Keratinocyte (primary cell): ENCODE measurements at regions not wholly inside any gene's neighbourhood (a gene's known extent, or its start where the extent isn't known, plus 50 kb on each side); places are given as distances from the start of the nearest gene placed in this dataset.

Source experiments
- DNase-seq: peaks from one replicate; pipeline ENCODE4 v3.0.0-alpha.2; 2011; ENCODE audit warnings: low read depth, missing footprints, low spot score
- FAIRE-seq: peaks from 2 replicates; lab custom pipeline; 2011; peaks lifted over from hg19 to GRCh38; lab: Jason Lieb, UNC
- H2AFZ ChIP-seq: 2 replicates; pipeline ENCODE4 v1.6.0; 2012; ENCODE audit warnings: low read length, control low read depth, inconsistent platforms; ENCODE audit not compliant: control insufficient read depth
- H3K27ac ChIP-seq: 2 replicates; pipeline ENCODE4 v1.5.1; 2011; ENCODE audit warnings: low read length; ENCODE audit not compliant: control insufficient read depth, insufficient read depth
- H3K27me3 ChIP-seq: 3 replicates; pipeline ENCODE4 v1.6.0; 2011; ENCODE audit warnings: low read length; ENCODE audit not compliant: control insufficient read depth, insufficient read depth; ENCODE audit errors: extremely low read depth
- H3K36me3 ChIP-seq, 2 experiments: 2 replicates in 1 of 2; 3 replicates in 1 of 2; pipeline ENCODE4 v1.5.1; 2011; ENCODE audit warnings: low read length in 2 of 2, mild to moderate bottlenecking in 1 of 2; ENCODE audit not compliant: control insufficient read depth in 2 of 2, insufficient read depth in 2 of 2; ENCODE audit errors: extremely low read depth in 1 of 2
- H3K4me1 ChIP-seq: 3 replicates; pipeline ENCODE4 v1.5.1; 2011; ENCODE audit warnings: low read length; ENCODE audit not compliant: control insufficient read depth, insufficient read depth; ENCODE audit errors: extremely low read depth
- H3K4me2 ChIP-seq: 3 replicates; pipeline ENCODE4 v1.6.0; 2011; ENCODE audit warnings: low read depth, low read length; ENCODE audit not compliant: control insufficient read depth, insufficient read depth; ENCODE audit errors: extremely low read depth
- H3K4me3 ChIP-seq, 3 experiments: fragments of 200-600 bp in 1 of 3; sonication (generic) in 1 of 3; 2 replicates in 2 of 3; 3 replicates in 1 of 3; pipeline ENCODE4 v1.5.1; 2011 to 2016; ENCODE audit warnings: low read length in 3 of 3, mild to moderate bottlenecking in 3 of 3, control low read depth in 2 of 3, inconsistent platforms in 1 of 3, low read depth in 1 of 3, mixed read lengths in 1 of 3, mixed run types in 1 of 3, moderate library complexity in 1 of 3; ENCODE audit not compliant: control insufficient read depth in 2 of 3, insufficient read depth in 2 of 3; ENCODE audit errors: extremely low read depth in 1 of 3
- H3K79me2 ChIP-seq: 2 replicates; pipeline ENCODE4 v1.6.0; 2012; ENCODE audit warnings: low read length; ENCODE audit not compliant: control insufficient read depth, insufficient read depth
- H3K9ac ChIP-seq: 3 replicates; pipeline ENCODE4 v1.6.0; 2011; ENCODE audit warnings: low read length; ENCODE audit not compliant: control insufficient read depth, insufficient read depth; ENCODE audit errors: extremely low read depth
- H3K9me1 ChIP-seq: 3 replicates; pipeline ENCODE4 v1.6.0; 2011; ENCODE audit warnings: low read length; ENCODE audit not compliant: control insufficient read depth, insufficient read depth; ENCODE audit errors: extremely low read depth
- H3K9me3 ChIP-seq: 2 replicates; pipeline ENCODE4 v1.5.1; 2012; ENCODE audit warnings: low read depth, low read length; ENCODE audit not compliant: control insufficient read depth
- H4K20me1 ChIP-seq: 3 replicates; pipeline ENCODE4 v1.6.0; 2011; ENCODE audit warnings: low read length; ENCODE audit not compliant: control insufficient read depth, insufficient read depth; ENCODE audit errors: extremely low read depth
- EZH2 ChIP-seq: IDR thresholded peaks from one replicate; pipeline ENCODE4 v1.6.1; 2012; ENCODE audit warnings: inconsistent platforms, mild to moderate bottlenecking, low read length, moderate library complexity
- dilution Hi-C: fragments of 300-500 bp; cut with MboI; formaldehyde crosslinking; loops from one replicate; pipeline ENCODE4 v1.7.0; 2020; ENCODE audit warnings: low sequenced_read_pairs; ENCODE audit not compliant: extremely low pct_ligation_motif_present
- TF ChIP-seq, protein P1 (sequence below), 3 experiments: IDR thresholded peaks in 1 of 3; conservative IDR thresholded peaks in 1 of 3; optimal IDR thresholded peaks in 1 of 3; 2 replicates in 2 of 3; 3 replicates in 1 of 3; pipeline versions ENCODE3 to v1.5.1; 2011; ENCODE audit warnings: low read length in 3 of 3, mild to moderate bottlenecking in 3 of 3, moderate library complexity in 2 of 3, control low read depth in 1 of 3, inconsistent platforms in 1 of 3; ENCODE audit not compliant: insufficient read depth in 2 of 3; ENCODE audit errors: extremely low read depth in 1 of 3

DNA sequence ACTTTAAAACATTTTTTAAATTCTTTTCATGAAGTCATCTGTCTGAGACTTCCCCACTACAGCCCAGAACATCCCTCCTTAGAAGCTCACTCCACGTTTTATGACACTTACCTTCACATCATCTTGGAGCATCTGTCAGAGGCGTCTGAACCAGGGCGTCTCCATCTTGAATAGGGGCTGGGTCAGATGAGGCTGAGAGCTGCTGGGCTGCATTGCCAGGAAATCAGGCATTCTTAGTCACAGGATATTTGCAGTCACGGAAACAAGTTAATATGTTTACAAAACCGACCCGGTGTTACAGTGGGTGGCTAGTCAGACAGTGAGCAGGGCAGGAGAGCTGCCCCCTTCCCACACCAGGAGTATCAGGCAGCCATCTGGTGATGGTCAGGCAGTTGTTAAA lies 456.5 kb downstream of the FBXO15 start:
- Histone ChIP-seq H3K27me3 (no peaks in the 10 kb centered on the region), H3K9me1 (no peaks in the 10 kb centered on the region), H3K27ac (no peak overlapping the region), H3K4me1 (peaks cover 16% of the 10 kb centered on the region), H3K36me3 (no peaks in the 10 kb centered on the region), H3K79me2 (no peaks in the 10 kb centered on the region), H3K4me2 (no peak overlapping the region), H4K20me1 (no peaks in the 10 kb centered on the region), H3K4me3 (no peak overlapping the region), H3K9me3 (no peaks in the 10 kb centered on the region), H3K9ac (no peak overlapping the region), H2AFZ (no peak overlapping the region)
- FAIRE-seq: no peak
- no peak for DNase-seq
- TF ChIP-seq EZH2: no peak
- TF ChIP-seq, protein P1, sequence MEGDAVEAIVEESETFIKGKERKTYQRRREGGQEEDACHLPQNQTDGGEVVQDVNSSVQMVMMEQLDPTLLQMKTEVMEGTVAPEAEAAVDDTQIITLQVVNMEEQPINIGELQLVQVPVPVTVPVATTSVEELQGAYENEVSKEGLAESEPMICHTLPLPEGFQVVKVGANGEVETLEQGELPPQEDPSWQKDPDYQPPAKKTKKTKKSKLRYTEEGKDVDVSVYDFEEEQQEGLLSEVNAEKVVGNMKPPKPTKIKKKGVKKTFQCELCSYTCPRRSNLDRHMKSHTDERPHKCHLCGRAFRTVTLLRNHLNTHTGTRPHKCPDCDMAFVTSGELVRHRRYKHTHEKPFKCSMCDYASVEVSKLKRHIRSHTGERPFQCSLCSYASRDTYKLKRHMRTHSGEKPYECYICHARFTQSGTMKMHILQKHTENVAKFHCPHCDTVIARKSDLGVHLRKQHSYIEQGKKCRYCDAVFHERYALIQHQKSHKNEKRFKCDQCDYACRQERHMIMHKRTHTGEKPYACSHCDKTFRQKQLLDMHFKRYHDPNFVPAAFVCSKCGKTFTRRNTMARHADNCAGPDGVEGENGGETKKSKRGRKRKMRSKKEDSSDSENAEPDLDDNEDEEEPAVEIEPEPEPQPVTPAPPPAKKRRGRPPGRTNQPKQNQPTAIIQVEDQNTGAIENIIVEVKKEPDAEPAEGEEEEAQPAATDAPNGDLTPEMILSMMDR (optimal IDR thresholded peaks at IDR 0.05 in 1 of 3, IDR thresholded peaks at IDR 0.05 in 1 of 3, conservative IDR thresholded peaks at IDR 0.05 in 1 of 3; ENCODE audit: extremely low read depth in 1 of 3, insufficient read depth in 2 of 3, low read length in 3 of 3): no peak
- dilution Hi-C loops: no loop called here

DNA sequence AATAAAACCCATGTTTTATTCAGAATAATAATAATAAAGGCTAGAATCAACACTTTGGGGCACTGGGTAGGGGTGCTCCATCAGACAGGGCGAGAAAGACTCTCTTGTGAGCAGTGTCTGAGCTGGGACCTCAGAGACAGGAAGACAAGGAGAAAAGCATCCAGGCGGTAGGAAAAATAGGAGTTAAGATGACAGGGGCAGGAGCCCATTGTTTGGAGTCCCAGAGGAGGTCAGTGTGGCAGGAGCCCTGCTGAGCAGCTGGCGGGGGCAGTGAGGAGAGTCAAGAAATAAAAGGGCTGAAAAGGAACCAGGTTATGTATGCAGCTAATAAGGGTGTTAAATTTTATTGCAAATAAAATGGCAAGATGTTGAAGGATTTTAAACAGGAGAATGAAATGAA lies 457.4 kb downstream of the FBXO15 start:
- no peaks in the 10 kb centered on the region for H3K9me1 ChIP-seq
- H3K36me3 ChIP-seq: no peaks in the 10 kb centered on the region
- no peaks in the 10 kb centered on the region for H3K79me2 ChIP-seq
- H3K4me2 ChIP-seq: no peak overlapping the region
- H3K4me1 ChIP-seq: peaks cover 16% of the 10 kb centered on the region
- no peaks in the 10 kb centered on the region for H3K27me3 ChIP-seq
- no peak for DNase-seq
- dilution Hi-C loops: no loop called here
- TF ChIP-seq EZH2: no peak
- H4K20me1 ChIP-seq: no peaks in the 10 kb centered on the region
- no peaks in the 10 kb centered on the region for H3K9me3 ChIP-seq
- no peak overlapping the region for H3K27ac ChIP-seq
- no peak overlapping the region for H3K9ac ChIP-seq
- H2AFZ ChIP-seq: no peak overlapping the region
- FAIRE-seq: no peak
- H3K4me3 ChIP-seq: no peak overlapping the region
